HG02870 (cell line): ENCODE measurements at regions not wholly inside any gene's neighbourhood (a gene's known extent, or its start where the extent isn't known, plus 50 kb on each side); places are given as distances from the start of the nearest gene placed in this dataset.

Source experiments
- ATAC-seq: cut with Tn5 transposase; IDR thresholded peaks from one replicate; pipeline ENCODE4 v1.9.1; 2021; ENCODE audit warnings: mild to moderate bottlenecking, moderate library complexity; ENCODE audit not compliant: unreplicated experiment

- no peak for ATAC-seq
Observed at GRCh38 chr5:54695198-54695966, 177.8 kb downstream of the SNX18 start.

GRCh38 chr5:54693936-54694657 lies 176.5 kb downstream of the SNX18 start:
- no peak for ATAC-seq

DNA sequence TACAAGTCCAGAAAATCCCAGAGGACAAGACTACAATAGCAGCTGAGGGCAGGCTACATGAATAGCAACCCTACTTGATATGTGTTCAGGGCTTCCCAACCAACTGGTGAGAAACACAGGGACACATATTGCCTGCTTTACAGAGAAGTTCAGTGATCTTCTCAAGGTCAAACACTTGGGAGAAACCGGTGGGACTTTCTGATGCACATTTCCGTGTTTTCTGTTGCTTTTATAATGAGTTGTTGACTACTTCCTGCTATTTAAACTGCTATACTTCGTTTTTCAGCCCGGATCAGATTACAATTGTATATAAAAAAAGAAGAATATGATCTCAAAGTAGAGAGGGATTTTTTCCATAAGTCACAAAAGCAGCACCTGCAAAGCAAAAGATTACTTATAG lies 175.1 kb downstream of the SNX18 start:
- no peak for ATAC-seq

GRCh38 chr5:54691656-54692055 lies 174.1 kb downstream of the SNX18 start:
- no peak for ATAC-seq

- ATAC-seq = peak; percentile 66
Observed at GRCh38 chr5:54689411-54690251, 172.1 kb downstream of the SNX18 start.

DNA sequence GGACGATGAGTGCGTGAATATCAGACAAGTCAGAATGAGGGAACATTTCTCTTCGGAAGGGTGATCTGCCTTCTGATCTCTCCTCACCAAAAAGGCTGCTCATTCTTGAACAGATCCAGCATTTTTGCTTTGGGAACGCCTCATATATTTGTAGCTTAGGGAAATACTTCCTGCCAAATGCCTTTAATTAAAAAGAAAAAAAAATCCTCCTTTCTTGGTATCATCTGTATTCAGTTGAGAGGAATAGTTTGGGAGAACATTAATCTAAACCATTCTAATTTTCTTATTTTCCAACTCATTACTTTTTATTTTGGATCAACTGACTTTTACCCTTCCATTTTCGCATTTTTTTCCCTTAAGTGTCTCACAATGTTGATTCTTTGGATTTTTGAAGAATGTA lies 163.4 kb downstream of the SNX18 start:
- no peak for ATAC-seq

GRCh38 chr5:54679686-54680085 lies 162.1 kb downstream of the SNX18 start:
- ATAC-seq = no peak

DNA sequence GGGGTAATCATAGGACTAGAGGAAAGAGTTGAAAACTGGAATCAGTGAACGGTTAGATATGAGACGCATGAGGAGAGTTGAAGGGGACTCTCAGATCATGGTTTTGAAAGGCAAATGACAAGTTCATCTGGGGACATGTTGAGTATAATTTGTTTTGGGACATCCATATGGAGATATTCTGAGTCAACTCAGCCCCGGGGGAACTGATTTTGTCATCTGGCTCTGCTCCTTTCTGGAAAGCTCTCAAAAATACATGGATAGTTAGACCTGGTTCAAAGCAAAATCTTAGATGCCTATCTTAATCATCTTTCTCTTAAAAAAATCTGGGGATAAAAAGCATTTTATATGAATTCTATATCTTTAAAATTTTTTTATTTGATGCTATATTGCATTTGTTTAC lies 161.2 kb downstream of the SNX18 start:
- no peak for ATAC-seq

DNA sequence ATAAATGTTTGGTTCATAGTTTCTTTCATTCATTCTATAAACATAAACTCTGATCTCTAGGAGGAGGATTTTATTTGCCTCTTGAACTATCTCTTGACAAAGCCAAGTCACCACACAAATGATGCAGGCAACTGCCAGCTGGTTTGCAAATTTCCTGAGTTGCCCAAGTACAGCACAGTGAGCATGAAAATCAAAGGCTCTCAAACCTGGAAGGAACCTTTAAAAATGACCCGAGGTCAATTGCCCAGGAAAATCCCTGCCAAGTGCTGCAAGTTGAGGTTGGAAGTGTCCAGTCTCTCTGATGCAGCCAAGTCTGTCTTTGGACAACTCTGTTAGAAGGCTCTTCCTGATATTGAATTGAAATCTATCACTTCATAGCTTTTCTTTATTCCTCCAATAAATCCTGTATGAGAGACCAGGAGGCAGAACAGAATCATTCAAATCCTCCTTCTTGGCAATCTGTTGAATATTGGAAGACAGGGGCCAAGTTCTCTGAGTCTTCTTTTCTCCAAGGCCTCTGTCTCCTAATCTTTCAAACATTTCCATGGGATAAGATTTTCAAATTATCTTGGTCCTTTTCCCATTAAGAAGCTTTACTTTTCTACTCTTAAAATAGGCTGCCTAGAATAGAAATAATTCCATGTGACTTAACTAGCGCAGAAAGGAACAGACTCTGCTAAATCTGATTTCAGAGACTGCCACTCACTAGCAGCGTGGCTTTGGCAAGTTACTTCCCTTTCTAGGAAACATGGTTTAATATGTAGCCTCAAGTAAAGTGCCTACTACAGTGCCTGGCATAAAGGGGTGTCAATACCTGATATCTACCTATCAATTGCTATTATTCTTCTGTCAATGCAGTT lies 159.2 kb downstream of the SNX18 start:
- ATAC-seq = no peak

GRCh38 chr5:54673523-54674225 lies 156.1 kb downstream of the SNX18 start:
- peak; percentile 74 for ATAC-seq

DNA sequence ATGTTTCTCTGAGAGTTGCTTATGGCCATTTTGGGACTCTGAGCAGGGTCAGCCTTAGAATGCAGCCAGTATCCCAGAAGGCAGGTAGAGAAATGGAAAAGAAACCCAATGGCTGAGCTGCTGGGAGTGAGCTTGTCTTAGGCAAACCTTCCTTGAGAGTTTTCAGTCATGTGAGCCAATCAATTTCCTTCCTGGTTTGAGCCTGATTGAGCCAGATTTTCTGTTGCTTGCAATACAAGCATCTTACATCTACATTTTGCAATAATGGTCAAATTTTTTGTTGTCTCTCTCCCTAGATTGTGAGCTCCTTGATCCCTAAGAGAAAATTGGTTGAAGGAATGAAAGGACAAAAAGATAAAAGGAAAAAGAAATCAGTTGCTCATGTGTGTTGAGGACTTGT lies 155.3 kb downstream of the SNX18 start:
- ATAC-seq = no peak

GRCh38 chr5:54671681-54672080 lies 154.1 kb downstream of the SNX18 start:
- peak; percentile 11 for ATAC-seq

GRCh38 chr5:54671111-54671531 lies 153.6 kb downstream of the SNX18 start:
- ATAC-seq = peak; percentile 64

GRCh38 chr5:54670281-54670680 lies 152.7 kb downstream of the SNX18 start:
- ATAC-seq = no peak

- ATAC-seq = no peak
Observed at GRCh38 chr5:54669845-54670244, 152.3 kb downstream of the SNX18 start.

DNA sequence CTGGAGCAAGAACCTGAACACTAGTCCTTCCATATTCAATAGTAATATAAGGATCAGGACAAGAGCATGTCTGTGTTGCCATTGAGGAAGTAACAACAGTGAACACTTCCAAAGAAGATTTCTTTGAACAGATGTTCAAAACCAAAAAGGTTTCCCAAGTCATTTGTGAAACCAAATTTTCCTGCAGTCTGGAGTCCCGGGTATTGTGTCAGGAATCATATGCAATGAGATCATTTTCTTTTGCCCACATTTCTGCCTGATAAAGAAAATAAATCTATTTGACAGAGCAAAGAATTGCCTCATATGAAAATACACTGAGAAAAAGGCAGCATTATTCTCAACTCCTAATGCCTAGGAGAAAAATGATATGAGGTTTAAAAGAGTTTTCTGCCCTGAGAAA lies 151.7 kb downstream of the SNX18 start:
- no peak for ATAC-seq

DNA sequence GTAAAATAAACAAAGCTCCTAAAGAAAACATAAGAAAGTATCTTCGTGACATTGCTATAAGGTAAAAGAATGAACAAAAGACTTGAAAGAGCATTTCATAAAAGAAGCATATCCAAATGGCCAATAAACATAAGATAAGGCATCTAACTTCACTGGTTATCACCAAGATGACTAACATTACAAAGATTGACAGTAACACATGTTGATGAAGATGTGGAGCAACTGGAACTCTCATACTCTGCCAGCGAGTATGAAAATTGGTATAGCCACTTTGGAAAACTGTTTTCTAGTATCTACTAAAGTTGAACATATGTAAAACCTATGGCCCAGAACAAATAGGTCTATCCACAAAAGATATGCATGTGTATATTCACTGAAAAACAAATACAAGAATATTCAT lies 150.5 kb downstream of the SNX18 start:
- no peak for ATAC-seq

DNA sequence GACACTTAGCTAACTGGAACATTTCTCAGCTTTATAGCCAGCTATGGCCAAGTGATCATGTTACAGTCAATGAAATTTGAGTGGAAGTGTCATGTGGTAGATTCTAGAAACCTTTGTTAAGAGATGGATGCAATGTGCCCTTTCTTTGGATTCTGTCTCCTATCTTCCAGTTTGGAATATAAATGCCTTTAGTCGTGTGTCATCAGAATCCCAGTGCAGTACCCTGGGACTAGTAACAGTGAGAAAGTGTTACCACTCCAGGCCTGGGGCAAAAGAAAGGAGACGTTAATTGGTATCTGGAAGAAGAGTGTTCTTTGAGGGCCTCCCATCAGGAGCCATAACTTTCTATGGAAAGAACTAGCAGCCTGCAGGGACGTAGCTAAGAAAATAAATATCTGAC lies 149.6 kb downstream of the SNX18 start:
- ATAC-seq = no peak

- ATAC-seq = no peak
Observed at GRCh38 chr5:54663866-54664265, 146.3 kb downstream of the SNX18 start.

GRCh38 chr5:54661111-54661510 lies 143.6 kb downstream of the SNX18 start:
- no peak for ATAC-seq
